Activated CD4-positive, alpha-beta T cell treated with anti-CD3 and anti-CD28 coated beads, Interleukin-2, amount 10 ng/mL, durations not matched to agents 7 days and 5 days (primary cell): ENCODE measurements at regions not wholly inside any gene's neighbourhood (a gene's known extent, or its start where the extent isn't known, plus 50 kb on each side); places are given as distances from the start of the nearest gene placed in this dataset.
"Not testable (repeated sequence)": the region's sequence is repeated elsewhere in the genome, so short reads cannot be mapped to it uniquely, and the experiment has no call there.

ENCODE experiments used
- CTCF ChIA-PET: fragments of 350-600 bp; sonication (Branson Sonifier 250); formaldehyde crosslinking; loops from one replicate; lab custom pipeline; 2021; ENCODE audit warnings: antibody characterized with exemption; lab: Charles Lee
- POLR2A ChIA-PET: fragments of 350-600 bp; sonication (Branson Sonifier 250); formaldehyde crosslinking; loops from one replicate; lab custom pipeline; 2021; ENCODE audit warnings: antibody characterized with exemption; lab: Charles Lee
- DNase-seq: peaks from one replicate; pipeline ENCODE4 v3.0.0-alpha.2; 2020
- H3K27ac Mint-ChIP-seq: one replicate; pipeline ENCODE4 v1.8.0; 2021; ENCODE audit warnings: mild to moderate bottlenecking, moderate library complexity, mixed read lengths
- H3K27me3 Mint-ChIP-seq: one replicate; pipeline ENCODE4 v1.8.0; 2021; ENCODE audit warnings: mixed read lengths
- H3K36me3 Mint-ChIP-seq: one replicate; pipeline ENCODE4 v1.8.0; 2021; ENCODE audit warnings: low read depth, mixed read lengths
- H3K4me1 Mint-ChIP-seq: one replicate; pipeline ENCODE4 v1.8.0; 2021; ENCODE audit warnings: mixed read lengths
- H3K4me3 Mint-ChIP-seq: one replicate; pipeline ENCODE4 v1.8.0; 2021; ENCODE audit warnings: mild to moderate bottlenecking, moderate library complexity, mixed read lengths
- H3K9me3 Mint-ChIP-seq: one replicate; pipeline ENCODE4 v1.8.0; 2021; ENCODE audit warnings: mixed read lengths

- ChIA-PET POLR2A (no interaction called here), CTCF (no interaction called here)
- Mint-ChIP-seq H3K27me3 (no peaks in the 10 kb centered on the region), H3K36me3 (no peaks in the 10 kb centered on the region), H3K9me3 (no peaks in the 10 kb centered on the region), H3K4me1 (no peaks in the 10 kb centered on the region), H3K27ac (no peak overlapping the region), H3K4me3 (no peak overlapping the region)
- no peak for DNase-seq
Measured at GRCh38 chr1:177660188-177660587, 309.7 kb downstream of the SEC16B start.

GRCh38 chr1:177659281-177659680 is 310.6 kb downstream of the SEC16B start:
- POLR2A ChIA-PET, result no interaction called here
- Mint-ChIP-seq H3K27ac (no peak overlapping the region), H3K4me3 (no peak overlapping the region)

DNA sequence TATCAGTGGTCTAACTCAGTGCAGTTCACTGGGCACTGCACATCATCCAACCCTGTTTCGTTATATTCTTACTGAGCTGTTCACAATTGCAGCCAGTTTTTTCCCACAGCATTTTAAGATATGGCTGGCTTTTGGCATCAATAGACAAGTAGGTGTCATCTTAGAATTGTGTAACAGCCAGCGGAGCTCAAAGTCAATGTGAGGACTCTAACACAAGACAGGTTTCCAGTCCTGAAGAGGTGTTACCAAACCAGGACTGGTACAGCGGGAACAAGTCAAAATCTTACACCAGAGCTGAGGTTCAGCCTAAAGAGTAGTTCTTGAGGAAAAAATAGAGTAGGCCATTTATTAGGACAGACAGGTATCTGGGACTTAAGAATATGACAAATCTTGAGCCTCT is 313.3 kb downstream of the SEC16B start:
- H3K27me3 Mint-ChIP-seq, result no peaks in the 10 kb centered on the region
- no peaks in the 10 kb centered on the region for H3K4me1 Mint-ChIP-seq
- H3K27ac Mint-ChIP-seq, result no peak overlapping the region
- no peak overlapping the region for H3K4me3 Mint-ChIP-seq
- no peak for DNase-seq
- H3K36me3 Mint-ChIP-seq, result no peaks in the 10 kb centered on the region
- POLR2A ChIA-PET, result no interaction called here
- CTCF ChIA-PET, result no interaction called here
- H3K9me3 Mint-ChIP-seq, result no peaks in the 10 kb centered on the region

More at GRCh38 chr1:177659281-177659680, 310.6 kb downstream of the SEC16B start:
- DNase-seq, result no peak
- no peaks in the 10 kb centered on the region for H3K36me3 Mint-ChIP-seq
- no peaks in the 10 kb centered on the region for H3K9me3 Mint-ChIP-seq
- CTCF ChIA-PET, result no interaction called here
- H3K4me1 Mint-ChIP-seq, result no peaks in the 10 kb centered on the region
- H3K27me3 Mint-ChIP-seq, result no peaks in the 10 kb centered on the region

GRCh38 chr1:177650947-177651346 is 318.9 kb downstream of the SEC16B start:
- no peaks in the 10 kb centered on the region for H3K27me3 Mint-ChIP-seq

DNA sequence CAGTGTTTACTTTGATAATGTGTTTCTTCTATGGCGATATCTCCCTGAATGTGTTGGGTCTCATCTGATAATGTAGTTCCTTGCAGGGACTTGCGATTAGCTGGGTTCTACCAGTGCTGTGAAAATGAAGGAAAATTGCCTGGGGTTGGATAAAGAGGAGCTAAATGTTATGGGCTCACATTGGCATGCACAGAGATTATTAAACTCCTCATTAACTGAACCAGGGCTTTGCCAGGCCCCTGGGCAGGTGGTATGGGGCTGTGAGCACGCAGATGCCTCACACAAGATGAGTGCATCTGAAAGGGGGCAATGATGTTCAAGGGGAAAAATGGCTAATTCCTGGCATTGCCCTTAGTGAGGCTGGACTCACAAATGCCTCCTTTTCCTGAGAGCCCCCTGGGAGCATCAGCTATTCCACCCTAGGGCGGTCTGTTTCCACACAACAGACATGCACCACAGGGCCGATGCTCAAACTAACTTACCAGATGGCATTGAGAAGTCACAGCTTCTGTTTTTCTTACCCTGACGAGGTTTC is 321.1 kb downstream of the SEC16B start:
- ChIA-PET CTCF (no interaction called here), POLR2A (no interaction called here)
- H3K4me1 Mint-ChIP-seq, result no peaks in the 10 kb centered on the region
- no peak overlapping the region for H3K4me3 Mint-ChIP-seq
- H3K9me3 Mint-ChIP-seq, result no peaks in the 10 kb centered on the region
- H3K36me3 Mint-ChIP-seq, result no peaks in the 10 kb centered on the region
- H3K27me3 Mint-ChIP-seq, result no peaks in the 10 kb centered on the region
- no peak for DNase-seq
- no peak overlapping the region for H3K27ac Mint-ChIP-seq

More at GRCh38 chr1:177650947-177651346, 318.9 kb downstream of the SEC16B start:
- no peak overlapping the region for H3K4me3 Mint-ChIP-seq
- POLR2A ChIA-PET, result no interaction called here
- DNase-seq, result no peak
- H3K4me1 Mint-ChIP-seq, result no peaks in the 10 kb centered on the region
- no peak overlapping the region for H3K27ac Mint-ChIP-seq
- no peaks in the 10 kb centered on the region for H3K9me3 Mint-ChIP-seq
- CTCF ChIA-PET, result no interaction called here
- no peaks in the 10 kb centered on the region for H3K36me3 Mint-ChIP-seq

- Mint-ChIP-seq H3K4me3 (no peak overlapping the region), H3K36me3 (no peaks in the 10 kb centered on the region), H3K27me3 (no peaks in the 10 kb centered on the region), H3K4me1 (no peaks in the 10 kb centered on the region), H3K27ac (no peak overlapping the region), H3K9me3 (no peaks in the 10 kb centered on the region)
- DNase-seq, result no peak
- CTCF ChIA-PET, result no interaction called here
- POLR2A ChIA-PET, result no interaction called here
Measured at GRCh38 chr1:177648138-177648537, 321.7 kb downstream of the SEC16B start.

- CTCF ChIA-PET, result no interaction called here
- Mint-ChIP-seq H3K9me3 (no peaks in the 10 kb centered on the region), H3K4me1 (no peaks in the 10 kb centered on the region), H3K27me3 (no peaks in the 10 kb centered on the region), H3K4me3 (no peak overlapping the region), H3K36me3 (no peaks in the 10 kb centered on the region), H3K27ac (no peak overlapping the region)
- DNase-seq, result no peak
- POLR2A ChIA-PET, result no interaction called here
Measured at GRCh38 chr1:177646757-177647730, 322.8 kb downstream of the SEC16B start.

DNA sequence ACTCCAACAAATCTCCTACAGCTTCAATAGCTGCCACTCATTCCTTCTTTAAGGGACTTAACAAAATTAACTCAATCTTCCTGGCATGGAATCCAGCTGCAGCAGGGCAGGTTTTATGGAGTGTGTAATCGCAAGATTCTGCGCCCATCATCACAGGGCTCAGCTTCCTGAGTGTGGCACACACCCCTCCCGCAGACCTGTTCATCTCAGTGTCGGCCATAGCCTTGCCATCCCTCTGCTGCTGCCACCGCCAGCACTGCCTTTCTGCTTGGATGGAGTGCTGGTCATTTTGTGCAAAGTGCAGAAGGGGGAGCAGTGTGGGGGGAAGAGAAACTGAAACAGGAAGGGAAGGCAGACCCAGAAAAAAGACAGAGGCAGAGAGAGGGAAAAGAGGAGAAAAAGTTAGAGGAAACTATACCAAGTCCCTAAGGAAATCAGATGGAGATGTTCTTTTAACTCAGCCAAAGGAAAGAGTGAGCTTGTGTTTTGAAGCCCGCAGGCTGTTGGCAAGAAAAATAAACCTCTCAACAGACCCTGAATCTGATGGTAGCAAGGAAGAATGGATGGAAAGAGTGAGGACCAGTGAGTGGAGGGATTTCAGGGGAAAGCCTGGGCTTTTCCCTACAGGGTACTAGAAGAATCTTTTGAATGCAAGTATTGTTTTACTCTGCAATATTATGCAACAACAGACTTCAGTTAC is 324.2 kb downstream of the SEC16B start:
- Mint-ChIP-seq H3K9me3 (peaks cover 2% of the 10 kb centered on the region), H3K27ac (no peak overlapping the region), H3K27me3 (no peaks in the 10 kb centered on the region), H3K4me1 (no peaks in the 10 kb centered on the region), H3K4me3 (no peak overlapping the region), H3K36me3 (no peaks in the 10 kb centered on the region)
- DNase-seq, result no peak
- CTCF ChIA-PET, result no interaction called here
- POLR2A ChIA-PET, result no interaction called here

DNA sequence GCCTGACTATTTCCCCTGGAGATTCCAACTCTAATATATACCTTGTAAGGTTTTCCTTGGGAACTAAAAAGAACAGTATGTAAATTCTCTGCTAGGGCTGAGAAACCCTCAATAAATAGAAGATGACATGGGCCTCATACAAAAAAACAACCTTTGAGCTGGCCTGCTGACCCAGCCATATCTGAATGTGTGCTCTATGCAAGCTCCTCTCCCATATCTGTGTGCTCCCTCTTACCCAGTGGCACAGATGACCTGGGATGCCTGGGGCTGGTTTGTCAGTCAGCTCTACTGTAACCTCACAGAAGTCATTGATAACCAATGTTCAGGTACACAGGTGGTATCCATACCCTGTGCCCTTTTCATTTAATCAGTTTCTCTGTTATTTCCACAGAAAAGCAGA is 329.2 kb downstream of the SEC16B start:
- ChIA-PET CTCF (interaction anchor here (0.6 kb wide), 1 partner anchor 210 kb away, joined by 3 read pairs; no protein-coding TSS in a partner anchor), POLR2A (no interaction called here)
- no peak overlapping the region for H3K27ac Mint-ChIP-seq
- H3K9me3 Mint-ChIP-seq, result peaks cover 2% of the 10 kb centered on the region
- H3K4me3 Mint-ChIP-seq, result no peak overlapping the region
- no peak for DNase-seq
- H3K4me1 Mint-ChIP-seq, result no peaks in the 10 kb centered on the region
- H3K27me3 Mint-ChIP-seq, result no peaks in the 10 kb centered on the region
- no peaks in the 10 kb centered on the region for H3K36me3 Mint-ChIP-seq

- H3K27ac Mint-ChIP-seq, POLR2A ChIA-PET, DNase-seq, H3K9me3 Mint-ChIP-seq, CTCF ChIA-PET, H3K27me3 Mint-ChIP-seq, H3K4me1 Mint-ChIP-seq, H3K36me3 Mint-ChIP-seq, H3K4me3 Mint-ChIP-seq: not testable (repeated sequence)
Measured at GRCh38 chr1:177634151-177634550, 335.7 kb downstream of the SEC16B start.

DNA sequence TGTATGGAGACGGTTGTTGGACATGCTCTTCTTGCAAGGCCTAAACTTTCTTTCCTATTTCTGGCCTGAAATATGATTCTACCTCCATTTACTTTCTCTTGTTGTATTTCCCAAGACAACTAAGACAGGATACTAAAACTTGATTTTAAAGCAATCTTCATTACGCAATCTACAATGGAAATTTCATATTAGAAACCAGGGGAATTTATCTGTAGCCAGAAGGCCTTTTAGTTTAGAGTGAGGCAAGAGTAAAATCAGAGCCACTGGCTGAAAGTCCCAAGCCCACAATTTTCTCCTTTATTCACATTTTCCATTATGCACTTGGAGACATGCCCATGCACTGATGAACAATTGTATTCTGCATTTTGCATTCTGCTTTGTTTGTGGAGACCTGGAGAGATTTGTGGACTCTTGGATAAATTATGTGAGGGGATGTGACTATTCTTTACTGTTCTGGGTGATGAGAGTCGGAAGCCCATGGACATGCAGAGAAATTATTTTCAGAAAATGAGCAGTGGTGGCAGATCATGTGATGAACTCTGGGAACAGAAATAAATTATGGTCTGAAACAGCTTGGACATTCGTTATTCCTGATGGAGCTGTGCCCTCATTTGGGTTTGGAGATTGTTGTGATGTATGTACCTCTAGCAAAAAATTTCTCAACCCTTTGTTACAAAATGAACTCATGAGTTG is 336.8 kb downstream of the SEC16B start:
- no peaks in the 10 kb centered on the region for H3K4me1 Mint-ChIP-seq
- H3K4me3 Mint-ChIP-seq, result no peak overlapping the region
- CTCF ChIA-PET, result no interaction called here
- H3K36me3 Mint-ChIP-seq, result no peaks in the 10 kb centered on the region
- no peak overlapping the region for H3K27ac Mint-ChIP-seq
- POLR2A ChIA-PET, result no interaction called here
- H3K27me3 Mint-ChIP-seq, result no peaks in the 10 kb centered on the region
- H3K9me3 Mint-ChIP-seq, result peaks cover 2% of the 10 kb centered on the region
- no peak for DNase-seq

DNA sequence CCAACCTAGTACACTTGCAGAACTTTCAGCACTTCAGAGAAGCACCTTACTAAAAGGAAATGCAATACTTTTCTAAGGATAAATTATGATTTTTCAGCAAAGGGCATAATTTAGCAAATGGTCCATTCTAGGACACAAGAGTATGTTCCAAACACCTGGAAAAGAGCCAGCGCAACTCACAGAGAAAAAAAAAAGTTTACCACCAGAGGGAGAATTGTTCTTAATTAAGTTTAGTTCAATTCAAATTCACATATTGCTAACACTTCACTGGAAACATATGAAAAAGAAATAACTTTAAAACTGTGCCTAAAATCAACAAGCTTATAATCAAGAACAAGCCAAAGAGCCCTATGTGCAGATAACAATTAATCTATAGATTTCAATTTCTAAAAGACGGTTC is 338.1 kb downstream of the SEC16B start:
- no peaks in the 10 kb centered on the region for H3K27me3 Mint-ChIP-seq
- H3K4me3 Mint-ChIP-seq, result no peak overlapping the region
- no peak for DNase-seq
- ChIA-PET POLR2A (no interaction called here), CTCF (no interaction called here)
- H3K4me1 Mint-ChIP-seq, result no peaks in the 10 kb centered on the region
- no peaks in the 10 kb centered on the region for H3K36me3 Mint-ChIP-seq
- H3K27ac Mint-ChIP-seq, result no peak overlapping the region
- H3K9me3 Mint-ChIP-seq, result peaks cover 2% of the 10 kb centered on the region

DNA sequence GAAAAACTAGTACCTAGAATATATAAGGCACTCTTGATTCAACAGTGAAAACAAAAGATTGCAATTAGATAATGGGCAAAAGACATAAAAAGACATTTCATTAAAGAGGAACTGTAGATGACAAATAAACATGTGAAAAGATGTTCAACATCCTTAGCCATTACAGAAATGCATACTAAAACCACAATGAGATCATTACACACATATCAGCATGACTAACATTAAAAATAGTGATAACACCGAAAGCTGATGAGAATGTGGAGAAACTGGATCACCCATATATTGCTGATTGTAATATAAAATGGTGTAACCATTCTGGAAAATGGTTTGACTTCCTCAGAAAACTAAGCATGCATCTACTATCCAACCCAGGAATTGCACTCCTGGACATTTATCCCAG is 340.3 kb downstream of the SEC16B start:
- no peaks in the 10 kb centered on the region for H3K27me3 Mint-ChIP-seq
- peaks cover 2% of the 10 kb centered on the region for H3K9me3 Mint-ChIP-seq
- no peak overlapping the region for H3K27ac Mint-ChIP-seq
- H3K4me3 Mint-ChIP-seq, result no peak overlapping the region
- ChIA-PET CTCF (no interaction called here), POLR2A (no interaction called here)
- DNase-seq, result no peak
- no peaks in the 10 kb centered on the region for H3K36me3 Mint-ChIP-seq
- H3K4me1 Mint-ChIP-seq, result no peaks in the 10 kb centered on the region
